ENCODE measurements at regions not wholly inside any gene's neighbourhood (a gene's known extent, or its start where the extent isn't known, plus 50 kb on each side); places are given as distances from the start of the nearest gene placed in this dataset.
A peak's percentile ranks its signal among the peaks of the same experiment; 100 is the strongest.

GRCh38 chr2:41966431-41966893 is 81.4 kb upstream of the PKDCC start:
- TF ChIP-seq CTCF (IDR thresholded peaks at IDR 0.05; ENCODE audit: insufficient read depth, low read depth, low read length, missing control alignments): no peak
- no peak overlapping the region for H3K4me3 ChIP-seq (ENCODE audit: low read length)
- peak; percentile 83 for DNase-seq (ENCODE audit: low read depth)

GRCh38 chr2:41966920-41967319 is 80.9 kb upstream of the PKDCC start:
- no peak overlapping the region for H3K4me3 ChIP-seq (ENCODE audit: low read length)
- DNase-seq (ENCODE audit: low read depth): no peak
- TF ChIP-seq CTCF (IDR thresholded peaks at IDR 0.05; ENCODE audit: insufficient read depth, low read depth, low read length, missing control alignments): no peak

GRCh38 chr2:41967476-41968181 is 80.2 kb upstream of the PKDCC start:
- TF ChIP-seq CTCF (IDR thresholded peaks at IDR 0.05; ENCODE audit: insufficient read depth, low read depth, low read length, missing control alignments): no peak
- peak; percentile 22 for DNase-seq (ENCODE audit: low read depth)
- no peak overlapping the region for H3K4me3 ChIP-seq (ENCODE audit: low read length)

GRCh38 chr2:41968182-41968578 is 79.6 kb upstream of the PKDCC start:
- no peak overlapping the region for H3K4me3 ChIP-seq (ENCODE audit: low read length)
- DNase-seq (ENCODE audit: low read depth): no peak
- TF ChIP-seq CTCF (IDR thresholded peaks at IDR 0.05; ENCODE audit: insufficient read depth, low read depth, low read length, missing control alignments): no peak

- DNase-seq (ENCODE audit: low read depth): no peak
These were observed 76.7 kb upstream of the PKDCC start for GRCh38 chr2:41970988-41971660.

GRCh38 chr2:41972179-41972578 is 75.6 kb upstream of the PKDCC start:
- no peak overlapping the region for H3K4me3 ChIP-seq (ENCODE audit: low read length)
- no peak for TF ChIP-seq CTCF (IDR thresholded peaks at IDR 0.05; ENCODE audit: insufficient read depth, low read depth, low read length, missing control alignments)
- no peak for DNase-seq (ENCODE audit: low read depth)

More at GRCh38 chr2:41970988-41971660, 76.7 kb upstream of the PKDCC start:
- H3K4me3 ChIP-seq (ENCODE audit: low read length): no peak overlapping the region
- no peak for TF ChIP-seq CTCF (IDR thresholded peaks at IDR 0.05; ENCODE audit: insufficient read depth, low read depth, low read length, missing control alignments)
